GM12878 (cell line): ENCODE measurements at regions not wholly inside any gene's neighbourhood (a gene's known extent, or its start where the extent isn't known, plus 50 kb on each side); places are given as distances from the start of the nearest gene placed in this dataset.

Source experiments
- ATAC-seq: fragments of 200-7000 bp; cut with Tn5 transposase; 3 replicates; pipeline ENCODE4 v1.9.1; 2020; ENCODE audit warnings: mild to moderate bottlenecking, moderate library complexity
- BruUV-seq: library from RNA; stranded (reverse); fragments of 400-500 nt; replicated peaks from 2 replicates; lab custom pipeline; 2021; lab: Mats Ljungman, UMichigan
- CTCF ChIA-PET: fragments of 300-600 bp; sonication (Branson Sonifier 250); formaldehyde crosslinking; extraction: SDS; loops from one replicate; lab custom pipeline; 2021; ENCODE audit warnings: inconsistent platforms; lab: Yijun Ruan, JAX
- POLR2A ChIA-PET: fragments of 350-600 bp; formaldehyde crosslinking; extraction: SDS; loops from one replicate; lab custom pipeline; 2021; ENCODE audit warnings: inconsistent platforms; lab: Charles Lee
- RAD21 ChIA-PET: fragments of 300-600 bp; sonication (Branson Sonifier 250); formaldehyde crosslinking; loops from one replicate; lab custom pipeline; 2023; ENCODE audit warnings: antibody characterized with exemption; ENCODE audit not compliant: unreplicated experiment; lab: Charles Lee
- SMC1A ChIA-PET: fragments of 300-600 bp; sonication (Branson Sonifier 250); formaldehyde crosslinking; loops from one replicate; lab custom pipeline; 2023; ENCODE audit not compliant: unreplicated experiment, uncharacterized antibody; lab: Charles Lee
- DNase-seq: peaks from one replicate; pipeline ENCODE4 v3.0.0-alpha.2; 2011; ENCODE audit warnings: low read depth, low spot score
- FAIRE-seq: peaks from 3 replicates; lab custom pipeline; 2011; peaks lifted over from hg19 to GRCh38; lab: Jason Lieb, UNC
- H2AFZ ChIP-seq: 2 replicates; pipeline ENCODE4 v1.6.0; 2011; ENCODE audit warnings: low read depth, low read length, control low read depth; ENCODE audit not compliant: control insufficient read depth
- H3K27ac ChIP-seq: 2 replicates; pipeline ENCODE4 v1.5.1; 2011; ENCODE audit warnings: control low read depth; ENCODE audit not compliant: control insufficient read depth, insufficient read depth
- H3K27me3 ChIP-seq, 2 experiments: replicated peaks in 1 of 2; 2 replicates each; pipeline versions ENCODE4 v1.6.0 to v1.6.1; 2011; ENCODE audit warnings: low read length in 1 of 2; ENCODE audit not compliant: control insufficient read depth in 2 of 2, insufficient read depth in 2 of 2
- H3K36me3 ChIP-seq, 2 experiments: 2 replicates each; pipeline ENCODE4 v1.5.1; 2011; ENCODE audit warnings: low read length in 1 of 2; ENCODE audit not compliant: control insufficient read depth in 2 of 2, insufficient read depth in 2 of 2
- H3K4me1 ChIP-seq: 2 replicates; pipeline ENCODE4 v1.6.1; 2011; ENCODE audit warnings: mild to moderate bottlenecking, low read length, moderate library complexity, mixed read lengths; ENCODE audit not compliant: control insufficient read depth, insufficient read depth
- H3K4me2 ChIP-seq: 2 replicates; pipeline ENCODE4 v1.6.0; 2011; ENCODE audit warnings: control low read depth; ENCODE audit not compliant: control insufficient read depth, insufficient read depth
- H3K4me3 ChIP-seq: fragments of 200-600 bp; sonication (generic); 2 replicates; pipeline ENCODE4 v1.5.1; 2016
- H3K79me2 ChIP-seq: 2 replicates; pipeline ENCODE4 v1.6.0; 2011; ENCODE audit warnings: low read length; ENCODE audit not compliant: control insufficient read depth, insufficient read depth
- H3K9ac ChIP-seq: 2 replicates; pipeline ENCODE4 v1.8.0; 2011; ENCODE audit warnings: low read length, control low read depth, mixed read lengths; ENCODE audit not compliant: control insufficient read depth, insufficient read depth
- H3K9me3 ChIP-seq: replicated peaks from 3 replicates; pipeline ENCODE4 v1.5.1; 2011; ENCODE audit warnings: mild to moderate bottlenecking, low read length; ENCODE audit not compliant: control insufficient read depth, insufficient read depth
- H4K20me1 ChIP-seq: 2 replicates; pipeline ENCODE4 v1.6.0; 2011; ENCODE audit not compliant: control insufficient read depth, insufficient read depth
- CBFB ChIP-seq: IDR thresholded peaks from 2 replicates; pipeline ENCODE4 v1.6.1; 2016; ENCODE audit warnings: antibody characterized with exemption, low read depth
- FOS ChIP-seq: IDR thresholded peaks from 3 replicates; pipeline ENCODE4 v1.6.1; 2011; ENCODE audit warnings: borderline replicate concordance; ENCODE audit not compliant: insufficient read length; ENCODE audit errors: extremely low read depth
- IKZF2 ChIP-seq, 2 experiments: fragments of 450-650 bp; IDR thresholded peaks; 2 replicates each; pipeline ENCODE4 v1.6.1; 2017; ENCODE audit warnings: mild to moderate bottlenecking in 2 of 2, moderate library complexity in 2 of 2
- MLLT1 ChIP-seq: fragments of 450-650 bp; IDR thresholded peaks from 2 replicates; pipeline ENCODE4 v1.6.1; 2016; ENCODE audit warnings: mild to moderate bottlenecking
- MYB ChIP-seq: fragments of 150-350 bp; IDR thresholded peaks from 2 replicates; pipeline ENCODE4 v1.6.1; 2014; ENCODE audit warnings: mild to moderate bottlenecking, low read depth, low read length, borderline replicate concordance
- NFXL1 ChIP-seq: fragments of 450-650 bp; IDR thresholded peaks from 2 replicates; pipeline ENCODE4 v1.6.1; 2017; ENCODE audit warnings: antibody characterized with exemption, mild to moderate bottlenecking, borderline replicate concordance
- NR2C1 ChIP-seq: fragments of 450-650 bp; IDR thresholded peaks from 2 replicates; pipeline ENCODE4 v1.6.1; 2017; ENCODE audit warnings: antibody characterized with exemption, mild to moderate bottlenecking, moderate library complexity
- SMAD1 ChIP-seq: fragments of 450-650 bp; IDR thresholded peaks from 2 replicates; pipeline ENCODE4 v1.6.1; 2018; ENCODE audit warnings: mild to moderate bottlenecking, low read depth; ENCODE audit not compliant: partially characterized antibody
- SP1 ChIP-seq: IDR thresholded peaks from one replicate; pipeline ENCODE4 v1.6.1; 2011; ENCODE audit warnings: low read depth, low read length
- SREBF1 ChIP-seq: IDR thresholded peaks from 2 replicates; pipeline ENCODE4 v1.6.1; 2012; ENCODE audit warnings: mild to moderate bottlenecking, low read length
- USF1 ChIP-seq: IDR thresholded peaks from 2 replicates; pipeline ENCODE4 v1.6.1; 2011; ENCODE audit warnings: borderline replicate concordance, low read depth, mild to moderate bottlenecking, moderate library complexity, mixed read lengths, low read length; ENCODE audit not compliant: insufficient read depth; ENCODE audit errors: extremely low read length
- ZNF24 ChIP-seq: fragments of 450-650 bp; IDR thresholded peaks from 2 replicates; pipeline ENCODE4 v1.6.1; 2017; ENCODE audit warnings: antibody characterized with exemption, mild to moderate bottlenecking
- WGBS: methylation state at CpG from one replicate; pipeline ENCODE4 v1.1.6; 2016; ENCODE audit warnings: low lambda C conversion rate; ENCODE audit not compliant: insufficient replicate concordance, insufficient coverage; ENCODE audit errors: missing lambda C conversion rate; 5-methylcytosine and 5-hydroxymethylcytosine counted together
- in situ Hi-C: fragments of 300-500 bp; cut with MboI; formaldehyde crosslinking; loops from 9 replicates; pipeline ENCODE4 v1.14.3; 2018; ENCODE audit warnings: mixed read lengths
- intact Hi-C: fragments of 100-400 bp; cut with micrococcal nuclease; formaldehyde crosslinking; loops from one replicate; pipeline ENCODE4 v1.14.2; 2022; ENCODE audit not compliant: unreplicated experiment

GRCh38 chr10:33653584-33654367, 319.3 kb upstream of the NRP1 start:
- no peak overlapping the region for H3K4me3 ChIP-seq
- no peaks in the 10 kb centered on the region for H3K27me3 ChIP-seq
- no peak overlapping the region for H2AFZ ChIP-seq
- H3K4me1 ChIP-seq = no peaks in the 10 kb centered on the region
- no peak overlapping the region for H3K4me2 ChIP-seq
- H3K27ac ChIP-seq = no peak overlapping the region
- WGBS = 33% methylated on average over 7 of the region's 7 CpGs
- no peaks in the 10 kb centered on the region for H4K20me1 ChIP-seq
- ChIA-PET SMC1A (interaction anchor here (0.8 to 1.2 kb wide), 5 partner anchors 9 to 104 kb away, joined by 3 to 5 read pairs (median 3); no protein-coding TSS in a partner anchor), CTCF (no interaction called here), POLR2A (no interaction called here), RAD21 (interaction anchor here (0.6 to 0.7 kb wide), 3 partner anchors 82 to 1041 kb away, joined by 3 read pairs; no protein-coding TSS in a partner anchor)
- H3K9ac ChIP-seq = no peak overlapping the region
- no TSS peak for BruUV-seq
- TF ChIP-seq CBFB (no peak), SP1 (no peak), MYB (no peak), SREBF1 (no peak), NR2C1 (no peak), SMAD1 (no peak), ZNF24 (no peak), USF1 (no peak), FOS (no peak), IKZF2 (IDR thresholded peaks at IDR 0.05) (no peak), NFXL1 (no peak), MLLT1 (no peak)
- in situ Hi-C loops = no loop called here
- H3K36me3 ChIP-seq = no peaks in the 10 kb centered on the region
- no peak for DNase-seq
- no peak for FAIRE-seq
- intact Hi-C loops = no loop called here
- no peak; the same call in 2 of the 3 replicates for ATAC-seq
- H3K9me3 ChIP-seq = no peaks in the 10 kb centered on the region; the same call in 2 of the 3 replicates
- no peaks in the 10 kb centered on the region for H3K79me2 ChIP-seq
